Ishikawa (cell line): ENCODE measurements at regions not wholly inside any gene's neighbourhood (a gene's known extent, or its start where the extent isn't known, plus 50 kb on each side); places are given as distances from the start of the nearest gene placed in this dataset.

ENCODE experiments used
- CREB1 ChIP-seq: IDR thresholded peaks from 2 replicates; pipeline ENCODE4 v1.6.1; 2012; ENCODE audit warnings: low read depth
- EP300 ChIP-seq: IDR thresholded peaks from 2 replicates; pipeline ENCODE4 v1.6.1; 2012; ENCODE audit warnings: borderline replicate concordance
- FOXM1 ChIP-seq: IDR thresholded peaks from 2 replicates; pipeline ENCODE4 v1.6.1; 2012; ENCODE audit warnings: low read depth, borderline replicate concordance
- TAF1 ChIP-seq: IDR thresholded peaks from 2 replicates; pipeline ENCODE4 v1.6.1; 2012; ENCODE audit warnings: low read depth, mild to moderate bottlenecking
- TEAD4 ChIP-seq: IDR thresholded peaks from 2 replicates; pipeline ENCODE4 v1.6.1; 2012
- TF ChIP-seq, protein P1 (sequence below): IDR thresholded peaks from 2 replicates; pipeline ENCODE4 v1.6.1; 2012
- TF ChIP-seq, protein P2 (sequence below): IDR thresholded peaks from 2 replicates; pipeline ENCODE4 v1.6.1; 2012

DNA sequence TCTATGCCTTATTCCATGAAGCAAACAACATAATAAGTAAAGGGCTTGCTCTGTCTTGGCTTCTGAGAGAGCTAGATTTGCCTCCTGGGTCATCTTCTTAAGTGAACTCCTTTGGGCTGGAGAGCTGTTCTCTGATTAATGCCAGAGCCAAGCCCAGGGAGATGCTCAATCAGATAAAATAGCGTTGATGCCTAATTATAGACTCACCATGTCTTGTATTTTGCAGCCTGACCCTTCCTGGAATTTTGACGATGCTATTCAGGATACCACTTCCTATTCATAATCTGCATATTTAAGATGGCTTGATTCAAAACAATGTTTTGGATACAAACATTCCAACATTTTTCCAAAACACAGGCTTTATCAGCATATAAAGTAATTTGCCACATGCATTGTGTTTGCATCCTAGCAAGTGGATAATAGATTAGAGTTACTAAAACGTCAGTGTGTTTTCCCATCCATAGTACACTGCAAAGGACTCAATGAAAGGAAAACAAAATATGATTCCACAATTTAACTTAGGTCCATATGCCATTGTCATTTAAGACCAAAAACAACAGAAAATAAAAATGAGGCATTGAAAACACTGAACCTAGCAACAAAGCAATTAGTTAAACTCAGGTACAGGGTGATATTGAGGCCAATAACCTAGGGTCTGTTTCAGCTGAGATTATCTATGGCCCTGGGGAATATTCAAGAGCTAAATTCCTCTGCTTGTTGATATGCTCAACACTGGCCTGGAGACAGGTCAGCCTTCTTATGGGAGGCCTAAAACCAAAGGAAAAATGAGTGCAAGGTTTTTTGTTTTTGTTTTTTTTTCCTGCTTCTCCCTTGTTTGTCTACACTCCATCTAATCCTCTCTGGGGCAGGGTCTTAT lies 184.2 kb upstream of the FOXN3 start:
- TF ChIP-seq FOXM1: no peak
- TF ChIP-seq EP300: no peak
- no peak for TF ChIP-seq CREB1
- TF ChIP-seq, protein P1, sequence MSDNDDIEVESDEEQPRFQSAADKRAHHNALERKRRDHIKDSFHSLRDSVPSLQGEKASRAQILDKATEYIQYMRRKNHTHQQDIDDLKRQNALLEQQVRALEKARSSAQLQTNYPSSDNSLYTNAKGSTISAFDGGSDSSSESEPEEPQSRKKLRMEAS: no peak
- TF ChIP-seq TAF1: no peak
- TF ChIP-seq, protein P2, sequence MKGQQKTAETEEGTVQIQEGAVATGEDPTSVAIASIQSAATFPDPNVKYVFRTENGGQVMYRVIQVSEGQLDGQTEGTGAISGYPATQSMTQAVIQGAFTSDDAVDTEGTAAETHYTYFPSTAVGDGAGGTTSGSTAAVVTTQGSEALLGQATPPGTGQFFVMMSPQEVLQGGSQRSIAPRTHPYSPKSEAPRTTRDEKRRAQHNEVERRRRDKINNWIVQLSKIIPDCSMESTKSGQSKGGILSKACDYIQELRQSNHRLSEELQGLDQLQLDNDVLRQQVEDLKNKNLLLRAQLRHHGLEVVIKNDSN: no peak
- TF ChIP-seq TEAD4: no peak
